Adrenal gland (tissue), 5 donors: ENCODE measurements at regions not wholly inside any gene's neighbourhood (a gene's known extent, or its start where the extent isn't known, plus 50 kb on each side); places are given as distances from the start of the nearest gene placed in this dataset.

ENCODE experiments used
- CTCF ChIP-seq, 6 experiments: fragments of 450-650 bp in 4 of 6; fragments of 200-600 bp in 2 of 6; sonication (generic) in 1 of 6; IDR thresholded peaks; 1 replicate in 5 of 6; 2 replicates in 1 of 6; pipeline versions ENCODE4 v1.5.1 to v1.8.0; 2016 to 2021; ENCODE audit warnings: antibody characterized with exemption in 6 of 6, mild to moderate bottlenecking in 2 of 6, moderate library complexity in 1 of 6
- POLR2A ChIP-seq, 2 donors: fragments of 450-650 bp; IDR thresholded peaks; one replicate each; pipeline ENCODE4 v1.6.1; 2017; ENCODE audit warnings: antibody characterized with exemption in 2 of 2, mild to moderate bottlenecking in 2 of 2, moderate library complexity in 1 of 2
- donor health status: DM: no; HTN: no; CAD: no.

GRCh38 chr5:146284016-146284415 is 54.6 kb upstream of the POU4F3 start:
- TF ChIP-seq POLR2A (IDR thresholded peaks at IDR 0.05) (no peak), CTCF (IDR thresholded peaks at IDR 0.05) (no peak)
